RPMI7951 (cell line): ENCODE measurements at regions not wholly inside any gene's neighbourhood (a gene's known extent, or its start where the extent isn't known, plus 50 kb on each side); places are given as distances from the start of the nearest gene placed in this dataset.
"Not testable (repeated sequence)": the region's sequence is repeated elsewhere in the genome, so short reads cannot be mapped to it uniquely, and the experiment has no call there.

Experiments
- DNase-seq: peaks from one replicate; pipeline ENCODE4 v3.0.0-alpha.2; 2012; ENCODE audit warnings: low read depth

DNA sequence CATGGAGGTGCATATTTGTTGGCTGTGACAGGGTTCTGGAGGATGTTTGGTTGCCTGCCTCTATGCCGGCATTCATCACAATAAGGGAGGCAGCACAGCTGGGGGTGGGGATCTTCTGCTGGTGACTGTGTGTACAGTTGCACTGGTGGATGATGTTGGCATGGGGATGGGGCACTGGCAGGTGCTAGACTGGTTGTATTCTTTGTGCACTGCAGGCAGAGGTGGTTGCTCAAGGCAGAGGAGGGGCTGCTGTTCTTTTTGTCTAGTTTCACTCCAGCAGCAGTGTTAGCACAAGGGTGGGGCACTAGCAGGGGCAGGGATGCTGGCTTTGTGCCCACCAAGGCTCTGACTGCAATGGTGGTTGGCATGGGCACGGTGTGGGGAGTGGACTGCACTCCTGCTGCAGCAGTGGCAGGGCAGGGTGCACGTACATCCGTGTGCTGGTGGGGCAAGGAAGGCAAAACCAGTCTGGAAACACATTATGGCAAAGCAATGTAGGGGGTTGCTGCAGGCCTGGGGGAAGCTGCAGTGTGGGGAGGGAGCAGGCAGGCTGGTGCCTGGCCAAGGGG, 69.3 kb downstream of the ISOC1 start:
- no peak for DNase-seq

DNA sequence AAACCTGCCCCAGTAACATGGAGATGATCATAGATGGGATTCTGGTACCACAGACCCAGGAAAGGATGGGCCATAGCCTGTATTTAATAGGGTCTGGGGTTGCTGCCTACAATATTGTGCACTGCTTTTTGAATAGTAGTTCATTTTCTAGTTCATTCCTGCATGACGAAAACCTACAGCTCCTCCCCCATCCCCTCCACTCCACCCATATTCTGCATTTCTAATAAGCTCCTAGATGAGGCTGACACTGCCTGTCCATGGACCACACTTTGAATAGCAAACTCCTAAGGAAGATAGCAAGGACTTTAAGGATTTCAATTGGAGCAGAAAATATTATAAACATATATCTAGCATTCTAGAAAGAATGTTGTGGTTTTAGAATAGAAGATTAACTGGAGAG, 75.5 kb downstream of the ISOC1 start:
- no peak for DNase-seq

DNA sequence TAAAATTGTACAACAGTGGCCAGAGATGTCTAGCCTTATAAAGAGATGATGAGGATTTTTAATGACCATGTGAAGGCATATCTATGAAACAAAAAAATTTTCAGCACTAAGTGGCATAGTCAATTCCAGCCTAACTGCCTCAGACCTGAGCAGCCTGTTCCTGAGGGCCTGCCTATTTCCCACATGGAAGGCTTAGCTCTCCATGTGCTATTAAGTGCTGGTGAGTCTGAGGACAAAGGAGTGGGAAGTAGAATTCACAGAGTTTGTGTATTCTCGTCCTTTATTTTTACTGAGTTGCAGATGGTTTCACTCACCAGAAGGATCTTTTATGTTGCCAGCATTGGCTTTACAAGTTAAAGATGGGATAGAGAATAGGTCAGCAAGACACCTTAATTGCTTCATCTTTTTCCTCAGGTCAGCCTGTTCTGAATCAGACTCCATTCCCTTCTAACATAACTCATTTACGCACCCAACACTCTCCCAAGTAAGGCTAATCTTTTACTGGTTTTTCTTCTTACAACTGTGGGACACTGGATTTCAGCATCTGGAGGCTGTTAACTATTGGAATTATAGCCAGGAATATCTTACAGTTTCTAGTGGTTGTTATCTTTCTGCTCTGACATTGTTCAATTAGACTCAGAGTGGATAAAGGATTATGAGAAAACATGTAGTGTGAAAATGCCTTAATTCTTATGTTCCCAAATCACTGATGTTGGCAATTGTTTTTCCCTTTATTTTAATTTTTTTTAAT, 76.8 kb downstream of the ISOC1 start:
- no peak for DNase-seq

DNA sequence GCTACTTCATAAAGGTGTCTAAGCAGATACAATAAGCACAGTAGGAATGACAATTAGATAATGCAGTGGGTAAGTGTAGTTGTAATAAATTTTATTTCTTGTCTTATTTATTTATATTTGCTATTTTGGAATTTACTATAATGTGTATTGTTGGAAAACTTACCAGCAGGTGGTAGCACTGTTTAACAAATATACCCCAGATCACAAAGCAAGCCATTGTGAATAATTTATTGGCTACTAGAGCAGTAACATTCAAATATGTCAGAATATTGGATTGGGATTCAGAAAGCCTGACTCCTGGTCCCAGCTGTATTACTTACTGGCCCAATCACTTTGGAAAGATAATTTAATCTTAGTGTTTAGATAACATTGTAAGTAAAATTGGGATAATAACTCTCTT, 78.0 kb downstream of the ISOC1 start:
- DNase-seq: no peak

DNA sequence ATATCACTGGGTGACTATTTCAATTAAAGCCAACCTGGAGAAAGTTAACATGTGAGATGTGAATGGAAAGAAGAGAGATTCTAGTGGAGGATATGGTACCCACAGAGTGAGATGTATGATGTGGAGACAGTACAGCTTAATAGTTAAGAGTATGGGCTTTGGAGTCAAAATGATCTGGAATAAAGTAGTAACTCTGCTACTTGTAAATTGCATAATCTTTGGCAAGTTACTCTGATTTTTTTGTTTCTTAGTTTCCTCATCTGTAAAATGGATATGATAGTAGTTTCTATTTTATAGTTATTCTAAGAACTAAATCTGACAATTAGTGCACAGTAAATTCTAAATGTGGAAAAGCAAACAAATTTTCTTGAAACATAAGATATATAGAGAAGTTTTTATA, 79.2 kb downstream of the ISOC1 start:
- no peak for DNase-seq

DNA sequence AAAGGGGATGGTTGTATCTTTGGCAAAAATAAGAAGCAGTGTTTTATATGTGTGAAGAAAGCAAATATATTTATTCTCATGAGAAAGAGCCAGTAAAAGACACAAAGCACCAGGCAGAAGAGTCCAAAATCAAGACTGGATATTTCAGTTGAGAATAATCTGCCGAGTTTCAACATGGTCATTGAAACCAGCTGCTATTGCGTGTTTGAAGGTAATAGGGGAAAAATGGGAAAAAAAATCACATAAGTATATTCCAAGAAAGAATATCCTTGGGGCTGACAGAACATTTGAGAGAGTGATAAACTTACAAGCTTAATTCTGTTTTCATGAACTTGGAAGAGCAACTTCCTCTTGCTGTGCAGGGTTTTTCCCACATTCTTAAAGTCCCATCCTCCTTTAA, 79.9 kb downstream of the ISOC1 start:
- DNase-seq: no peak

DNA sequence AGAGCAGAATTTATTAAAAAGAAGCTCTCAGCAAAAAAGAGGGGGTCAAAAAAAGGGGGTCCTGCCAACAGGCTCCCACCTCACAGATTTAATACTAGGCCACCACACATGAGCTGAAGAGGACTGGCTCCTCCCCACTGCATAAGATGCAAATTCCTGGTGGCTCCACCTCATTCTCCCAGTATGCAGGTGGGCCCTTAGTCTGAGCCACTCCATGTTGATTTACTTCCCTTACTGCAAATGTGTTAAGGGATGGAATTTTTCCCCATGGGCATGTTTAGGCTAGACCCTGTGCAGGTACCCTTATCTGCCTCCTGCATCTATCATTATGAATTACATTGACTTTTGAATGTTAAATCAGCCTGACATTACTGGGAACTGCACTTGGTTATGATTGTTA, 82.9 kb downstream of the ISOC1 start:
- DNase-seq: no peak

DNA sequence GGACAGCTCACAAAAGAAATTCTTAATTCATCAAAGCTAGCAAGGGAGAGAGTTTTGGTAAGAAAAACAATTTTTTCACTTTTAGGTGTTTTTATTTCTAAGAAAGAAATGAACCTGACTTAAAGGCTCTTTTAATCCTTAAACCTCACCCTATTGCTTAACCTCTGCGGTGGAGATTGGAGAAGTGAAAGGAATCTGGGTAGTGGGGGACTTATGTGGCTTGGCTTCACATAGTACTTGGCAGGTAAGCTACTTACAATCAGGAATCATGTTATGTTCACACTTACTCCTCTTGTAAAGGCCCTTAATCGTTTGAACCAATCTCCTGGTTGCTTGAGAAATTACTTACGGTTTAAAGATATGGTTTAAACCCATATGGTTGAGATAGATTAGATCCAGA, 104.8 kb downstream of the ISOC1 start:
- no peak for DNase-seq

DNA sequence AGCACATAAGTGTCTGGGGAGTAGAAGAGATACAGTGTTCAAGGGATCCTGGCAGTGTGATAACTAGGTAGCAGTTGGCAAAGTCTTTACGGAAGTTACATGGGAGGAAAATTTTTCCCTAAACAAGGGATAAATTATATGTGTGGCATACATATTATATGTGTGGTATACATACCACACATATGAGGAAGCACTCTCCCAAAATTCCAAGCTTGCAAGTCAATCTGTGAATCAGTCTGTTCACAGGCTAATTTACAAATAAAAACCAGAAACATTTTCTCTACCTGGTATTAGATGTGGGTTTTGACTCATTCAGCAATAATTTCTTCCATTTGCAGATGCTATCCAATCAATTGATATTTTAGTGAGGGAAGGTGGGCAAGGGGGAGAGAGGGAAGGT, 110.0 kb downstream of the ISOC1 start:
- no peak for DNase-seq

DNA sequence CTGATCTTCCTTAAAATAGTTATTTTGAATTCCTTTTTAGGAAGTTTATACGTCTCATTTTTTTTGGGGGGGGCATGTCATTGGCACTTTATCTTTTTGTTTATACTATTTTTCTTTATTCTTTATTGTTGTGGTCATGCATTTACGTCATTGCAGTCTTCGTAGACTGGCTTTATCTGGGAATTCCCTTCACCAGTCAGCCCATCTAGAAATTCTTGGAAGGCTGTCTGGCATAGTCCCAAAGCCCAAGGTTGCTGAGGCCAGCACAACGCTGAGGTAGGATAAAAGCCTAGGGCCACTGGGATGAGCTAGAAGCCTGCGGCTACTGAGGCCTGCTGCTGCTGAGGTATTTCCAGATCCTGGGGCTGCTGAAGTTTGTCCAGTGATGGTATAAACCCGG, 121.5 kb downstream of the ISOC1 start:
- no peak for DNase-seq

DNA sequence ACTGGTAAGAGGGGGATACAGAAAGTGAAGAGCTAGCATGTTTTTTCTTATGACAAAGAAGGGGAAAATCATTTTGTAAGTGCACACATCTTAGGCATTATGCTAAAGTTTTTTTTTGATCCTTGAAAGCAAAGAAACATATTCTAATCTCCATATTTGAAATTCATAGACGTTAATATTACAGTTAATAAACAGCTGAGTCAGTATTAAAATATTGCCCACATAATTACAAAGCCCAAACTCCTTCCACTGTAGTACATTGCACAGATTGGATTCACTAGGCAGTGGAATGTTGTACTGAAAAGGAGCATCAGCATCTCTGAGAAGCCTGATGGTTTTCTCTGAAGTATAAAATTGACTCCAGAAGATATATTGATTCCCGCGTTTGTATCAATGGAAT, 122.6 kb downstream of the ISOC1 start:
- DNase-seq: no peak

DNA sequence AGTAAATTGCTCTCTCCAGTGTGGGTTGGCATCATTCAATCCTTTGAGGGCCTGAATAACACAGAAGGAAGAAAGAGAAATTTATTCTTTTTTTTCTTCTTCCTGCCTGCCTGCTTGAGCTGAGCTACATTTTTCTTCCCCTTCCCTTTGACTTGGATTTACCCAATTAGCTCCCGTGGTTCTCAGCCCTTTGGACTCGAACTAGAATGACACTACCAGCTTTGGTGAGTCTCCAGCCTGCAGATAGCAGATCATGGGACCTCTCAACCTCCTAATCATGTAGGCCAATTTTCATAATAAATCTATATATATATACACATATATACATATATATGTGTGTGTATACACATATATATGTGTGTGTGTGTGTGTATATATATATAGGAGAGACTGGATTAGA, 128.6 kb downstream of the ISOC1 start:
- no peak for DNase-seq

DNA sequence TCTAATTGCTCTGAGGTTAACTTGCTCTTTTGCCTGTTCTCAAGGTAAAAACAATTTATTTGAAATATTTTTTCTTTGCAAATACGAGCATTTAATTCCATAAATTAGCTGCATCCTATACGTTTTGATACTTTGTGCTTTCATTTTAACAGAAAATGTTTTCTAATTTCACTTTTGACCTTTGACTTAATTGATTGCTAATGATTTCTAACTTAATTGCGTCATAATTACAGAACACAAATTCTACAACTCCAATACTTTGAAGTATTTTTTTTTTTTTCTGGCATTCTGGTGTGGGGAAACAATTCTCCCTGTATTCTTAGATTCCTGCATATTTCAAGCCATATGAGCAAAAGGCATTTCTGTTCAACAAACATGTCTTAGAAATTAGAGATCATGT, 134.0 kb downstream of the ISOC1 start:
- DNase-seq: no peak

DNA sequence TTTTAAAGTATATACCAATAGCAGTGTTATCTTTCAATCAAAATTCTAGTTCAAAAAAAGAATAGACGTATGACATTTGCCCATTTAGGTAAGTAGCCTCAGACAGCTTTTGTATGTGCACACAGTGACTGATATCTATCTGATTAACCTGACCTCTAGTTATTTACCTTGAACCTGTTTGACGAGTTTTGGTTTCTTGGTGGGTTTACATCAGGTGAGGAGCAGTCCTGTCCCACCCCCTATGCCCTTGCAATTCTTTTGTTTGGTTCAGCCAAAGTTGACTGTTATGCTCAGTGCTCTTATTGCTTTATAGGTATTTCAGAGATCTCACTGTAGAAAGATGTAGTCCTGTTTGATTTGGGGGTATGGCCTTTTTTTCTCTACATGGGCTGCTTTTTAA, 147.2 kb downstream of the ISOC1 start:
- DNase-seq: no peak

DNA sequence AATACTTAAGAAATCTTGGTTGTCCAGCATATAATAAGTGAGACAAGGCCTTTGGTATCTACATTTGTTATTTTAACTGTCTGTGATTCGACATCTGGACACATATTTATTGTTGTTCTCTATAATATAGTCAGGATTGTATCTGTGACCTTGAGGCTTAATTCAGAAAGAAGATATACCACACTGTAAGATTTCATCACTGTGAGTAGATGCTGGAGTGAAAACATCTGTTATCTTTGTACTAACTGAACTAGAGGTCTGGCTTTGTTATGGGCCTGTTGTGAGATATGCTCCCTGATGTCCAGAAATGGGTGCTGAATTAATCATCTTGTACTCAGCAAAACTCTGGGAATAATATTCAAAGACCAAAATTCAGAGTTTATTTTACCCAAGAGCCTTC, 148.5 kb downstream of the ISOC1 start:
- DNase-seq: no peak

DNA sequence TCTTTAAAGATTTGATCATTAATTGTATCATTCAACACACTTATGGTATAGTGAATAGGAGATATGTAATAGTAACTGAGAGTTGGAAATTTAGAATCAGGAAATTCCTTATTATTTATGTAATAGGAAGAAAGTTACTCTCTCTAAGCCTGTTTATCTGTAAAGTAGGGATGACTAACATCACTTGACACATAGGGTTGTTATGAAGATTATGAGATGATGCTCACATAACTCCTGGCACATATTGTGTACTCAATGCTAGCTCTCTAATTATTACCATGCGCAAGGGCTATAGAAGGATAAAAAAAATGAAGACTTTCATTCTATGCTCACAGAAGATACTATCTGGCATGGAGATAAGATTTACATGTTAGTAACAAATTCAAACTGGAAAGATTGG, 149.9 kb downstream of the ISOC1 start:
- DNase-seq: no peak

DNA sequence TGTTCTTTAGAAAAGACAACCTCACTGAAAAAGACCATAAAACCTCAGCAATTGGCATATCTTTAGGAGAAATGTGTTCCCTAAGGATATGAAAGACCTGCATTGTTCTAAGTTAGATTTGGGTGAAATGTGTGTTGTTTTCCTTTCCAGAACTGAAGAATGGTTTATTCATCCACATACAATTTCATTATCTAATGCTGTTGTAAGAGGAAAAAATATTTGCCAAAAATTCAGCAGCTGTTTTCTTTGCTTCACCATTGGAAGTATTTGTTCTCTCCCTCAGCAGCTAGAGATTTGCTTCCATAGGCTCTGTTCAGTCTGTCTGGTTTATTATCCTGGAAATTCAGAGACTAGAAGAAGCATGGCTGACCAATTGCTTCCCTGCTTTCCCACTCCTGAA, 150.9 kb downstream of the ISOC1 start:
- DNase-seq: no peak

DNA sequence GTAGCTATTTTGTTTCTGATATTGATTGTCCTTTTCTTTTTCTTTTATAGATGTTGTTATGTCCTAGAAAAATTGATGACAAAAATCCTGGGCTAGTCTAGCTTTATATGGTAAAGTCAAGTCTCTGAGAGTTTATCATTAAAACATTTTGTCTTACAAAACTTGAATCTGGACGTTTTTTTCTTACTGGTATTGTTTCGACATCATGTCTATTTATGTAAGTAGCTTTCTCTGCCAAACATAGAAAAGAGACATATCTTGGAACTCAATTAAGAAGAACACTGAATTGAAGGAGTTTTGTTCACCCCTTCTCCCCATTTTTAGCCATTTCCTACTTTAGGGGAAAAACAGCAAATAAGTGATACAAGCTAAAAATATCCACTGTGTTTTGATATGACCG, 151.5 kb downstream of the ISOC1 start:
- no peak for DNase-seq

DNA sequence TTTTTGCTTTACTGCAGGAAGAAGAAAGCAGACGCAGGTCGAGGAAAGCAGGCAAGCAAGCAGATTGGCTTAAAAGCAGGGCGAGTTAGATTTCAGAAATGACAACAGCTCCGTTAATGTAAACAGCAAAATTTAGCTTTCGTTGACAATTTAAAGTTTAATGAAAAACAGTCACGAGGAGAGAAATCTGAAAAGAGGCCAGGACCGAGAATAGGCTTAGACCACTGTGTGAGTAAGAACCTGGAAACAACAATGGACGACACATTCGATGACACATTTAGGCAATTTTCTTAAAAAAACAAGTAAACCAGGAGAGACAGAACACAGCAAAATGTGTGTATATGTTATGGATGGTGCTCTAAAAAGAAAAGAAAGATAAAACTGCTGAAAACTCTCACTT, 155.3 kb downstream of the ISOC1 start:
- DNase-seq: no peak

DNA sequence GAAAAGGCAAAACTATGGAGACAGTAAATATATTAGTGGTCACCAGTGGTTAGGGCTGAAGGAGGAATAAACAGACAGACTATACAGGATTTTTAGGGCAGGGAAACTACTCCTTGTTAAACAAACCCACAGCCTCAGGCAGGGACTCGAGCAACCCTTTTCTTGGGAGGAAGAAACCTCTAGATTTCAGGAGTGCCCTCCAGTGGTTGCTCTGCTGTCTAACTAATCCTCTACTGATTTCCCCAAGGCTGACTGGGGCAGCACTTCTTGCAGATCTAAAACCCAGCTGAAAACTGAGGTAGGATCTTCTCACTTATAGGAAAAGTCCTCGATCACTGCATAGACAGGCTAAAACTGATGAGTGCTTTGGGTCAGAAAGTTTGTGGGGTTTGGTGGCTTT, 176.8 kb downstream of the ISOC1 start:
- no peak for DNase-seq

DNA sequence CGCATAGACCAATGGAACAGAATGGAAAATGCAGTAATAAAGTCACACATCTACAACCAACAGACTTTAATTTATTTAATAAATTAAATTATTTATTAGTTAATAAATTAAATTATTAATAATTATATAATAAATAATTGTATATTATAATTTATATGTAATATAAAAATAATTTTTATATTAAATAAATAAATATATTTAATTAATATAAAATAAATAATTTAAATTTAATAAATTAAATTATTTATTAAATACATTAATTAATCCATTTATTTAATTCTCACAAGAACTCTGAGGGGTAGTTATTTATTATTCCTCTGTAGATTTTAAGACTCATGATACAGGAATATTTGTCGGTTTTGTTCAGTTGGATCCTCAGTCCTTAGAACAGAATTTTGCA, 176.1 kb upstream of the ADAMTS19 start:
- no peak for DNase-seq

DNA sequence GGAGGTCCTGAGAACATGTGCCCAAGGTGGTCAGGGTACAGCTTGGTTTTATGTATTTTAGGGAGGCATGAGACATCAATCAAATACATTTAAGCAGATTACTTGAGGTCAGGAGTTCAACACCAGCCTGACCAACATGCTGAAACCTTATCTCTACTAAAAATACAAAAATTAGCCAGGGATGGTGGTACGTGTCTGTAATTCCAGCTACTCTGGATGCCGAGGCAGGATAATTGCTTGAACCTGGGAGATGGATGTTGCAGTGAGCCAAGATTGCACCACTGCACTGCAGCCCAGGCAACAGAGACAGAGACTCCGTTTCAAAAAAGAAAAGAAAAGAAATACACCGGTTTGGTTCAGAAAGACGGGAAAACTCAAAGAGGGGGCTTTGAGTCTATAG, 165.9 kb upstream of the ADAMTS19 start:
- not testable (repeated sequence) for DNase-seq

DNA sequence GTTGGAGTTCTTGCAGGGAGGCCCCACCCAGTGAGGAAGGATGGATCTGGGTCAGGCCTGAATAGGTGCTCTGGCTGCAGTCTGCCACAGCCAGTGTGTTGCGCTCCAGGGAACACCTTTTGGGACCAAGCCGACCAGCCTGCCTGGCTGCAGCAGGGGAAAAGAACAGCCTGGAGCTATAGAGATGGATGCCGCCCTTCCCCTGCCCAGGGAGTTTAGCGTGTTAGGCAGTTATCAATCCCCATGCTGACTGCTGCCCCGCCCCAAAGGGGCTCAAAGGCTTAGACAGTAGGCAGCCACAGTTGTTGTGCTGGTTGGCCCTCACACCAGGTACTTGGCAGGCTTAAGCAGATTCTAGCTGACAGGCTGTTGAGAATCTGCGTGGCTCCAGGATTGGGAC, 153.4 kb upstream of the ADAMTS19 start:
- no peak for DNase-seq

DNA sequence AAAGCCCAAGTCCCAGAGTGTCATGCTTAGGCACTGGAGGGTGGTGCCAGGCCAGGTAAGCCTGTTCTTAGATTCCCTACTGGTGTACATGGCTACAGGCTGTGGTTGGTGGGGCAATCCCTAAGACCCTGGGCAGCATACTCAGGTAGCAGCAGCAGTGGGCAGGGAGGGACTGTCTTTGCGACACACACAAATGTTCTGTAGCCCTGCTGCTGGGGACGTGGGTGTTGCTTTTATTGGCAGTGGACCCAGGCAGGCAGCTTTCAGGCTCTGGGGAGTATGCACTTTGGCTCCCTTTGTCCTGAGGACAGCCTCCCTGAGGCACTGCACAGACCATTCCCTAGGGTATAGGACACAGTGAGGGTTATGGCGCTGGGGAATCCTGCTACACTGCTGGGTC, 137.1 kb upstream of the ADAMTS19 start:
- DNase-seq: no peak
